HG02798 (cell line): ENCODE measurements at regions not wholly inside any gene's neighbourhood (a gene's known extent, or its start where the extent isn't known, plus 50 kb on each side); places are given as distances from the start of the nearest gene placed in this dataset.

Experiments
- ATAC-seq: cut with Tn5 transposase; IDR thresholded peaks from one replicate; pipeline ENCODE4 v1.9.1; 2021; ENCODE audit warnings: mild to moderate bottlenecking; ENCODE audit not compliant: unreplicated experiment, poor library complexity

DNA sequence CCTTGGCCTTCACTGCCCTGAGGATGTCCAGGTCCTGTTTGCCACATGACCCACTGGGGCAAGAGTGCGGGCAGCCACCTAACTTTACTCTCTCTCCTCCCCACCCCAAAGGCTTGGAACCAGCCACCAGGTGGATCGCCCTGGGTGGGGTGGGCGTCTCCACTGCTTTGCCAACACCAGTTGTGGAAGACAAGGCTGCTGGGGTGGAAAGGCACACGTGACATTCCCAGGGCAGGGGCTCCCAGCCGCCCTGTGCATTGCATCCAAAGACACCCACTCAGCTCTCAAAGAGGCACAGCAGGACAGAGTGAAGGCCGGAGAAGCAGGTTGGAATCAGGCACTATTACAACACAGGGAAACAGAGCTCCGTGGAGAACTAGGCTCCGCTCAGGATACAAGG, 162.2 kb downstream of the OLFM1 start:
- no peak for ATAC-seq

DNA sequence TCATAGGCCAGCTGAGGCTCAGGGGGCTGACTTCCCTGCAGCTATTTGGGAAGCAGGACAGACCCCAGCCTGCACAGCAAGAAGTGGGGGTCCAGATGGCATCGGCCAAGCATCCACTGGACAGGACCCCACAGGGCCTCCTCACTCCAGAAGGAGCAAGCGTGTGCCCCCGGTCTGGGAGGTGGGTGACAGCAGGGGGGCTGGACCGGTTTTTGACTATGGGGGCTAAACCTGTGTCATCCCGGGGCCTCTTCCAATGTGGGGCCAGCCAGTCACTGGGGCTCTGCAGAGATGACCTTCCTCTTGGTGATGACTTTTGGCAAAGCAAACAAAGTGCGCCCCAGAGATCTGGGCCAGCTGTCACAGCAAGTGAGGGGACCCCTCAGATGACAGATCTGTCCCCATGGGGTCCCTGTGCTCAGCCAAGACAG, 163.9 kb downstream of the OLFM1 start:
- ATAC-seq, result no peak

DNA sequence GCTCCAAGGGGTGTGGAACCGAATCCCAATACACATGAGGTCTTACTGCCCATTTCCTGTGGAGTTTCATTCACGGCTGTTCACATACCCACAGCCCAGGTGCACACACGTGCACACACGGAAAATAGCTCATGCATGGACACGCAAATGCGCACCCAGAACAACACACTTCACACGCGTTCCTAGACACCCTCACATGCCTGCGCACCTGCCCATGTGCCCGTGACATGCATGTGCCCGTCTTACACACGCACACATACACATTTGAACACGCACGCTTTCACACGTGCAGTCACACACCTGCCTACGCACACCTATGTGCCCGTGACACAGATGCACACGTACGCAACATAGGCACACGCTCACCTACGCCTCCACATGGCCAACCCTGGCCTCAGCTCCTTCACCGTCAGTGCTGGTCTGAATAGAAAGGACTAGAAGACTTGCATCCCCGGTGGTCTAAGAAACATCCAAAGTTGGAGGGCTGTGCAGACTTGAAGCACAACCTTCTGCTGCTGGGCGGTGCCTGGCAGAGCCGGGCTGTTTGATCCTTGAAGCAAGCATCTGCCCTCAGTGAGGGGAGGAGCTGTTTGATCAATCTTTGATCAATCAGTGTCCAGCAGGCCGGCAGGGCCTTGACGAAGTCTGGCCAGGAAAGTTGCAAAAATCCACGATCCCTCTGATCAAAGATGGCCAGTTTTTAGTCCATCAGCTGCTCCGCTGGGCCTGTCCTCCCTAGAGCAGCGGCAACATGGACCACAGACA, 164.7 kb downstream of the OLFM1 start:
- no peak for ATAC-seq

DNA sequence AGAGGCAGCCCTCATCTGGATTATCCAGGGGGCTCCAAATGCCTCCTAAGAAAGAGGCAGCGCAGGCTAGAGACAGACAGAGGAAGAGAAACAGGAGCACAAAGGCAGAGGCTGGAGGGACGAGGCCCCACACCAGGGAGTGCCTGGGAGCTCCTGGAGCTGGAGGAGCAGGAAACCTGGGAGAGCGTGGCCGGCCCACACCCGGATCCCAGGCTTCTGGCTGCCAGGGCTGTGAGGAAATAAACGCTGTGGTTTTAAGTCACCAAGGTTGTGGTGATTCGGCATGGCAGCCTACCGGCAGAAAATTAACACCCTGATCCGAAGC, 165.5 kb downstream of the OLFM1 start:
- no peak for ATAC-seq

DNA sequence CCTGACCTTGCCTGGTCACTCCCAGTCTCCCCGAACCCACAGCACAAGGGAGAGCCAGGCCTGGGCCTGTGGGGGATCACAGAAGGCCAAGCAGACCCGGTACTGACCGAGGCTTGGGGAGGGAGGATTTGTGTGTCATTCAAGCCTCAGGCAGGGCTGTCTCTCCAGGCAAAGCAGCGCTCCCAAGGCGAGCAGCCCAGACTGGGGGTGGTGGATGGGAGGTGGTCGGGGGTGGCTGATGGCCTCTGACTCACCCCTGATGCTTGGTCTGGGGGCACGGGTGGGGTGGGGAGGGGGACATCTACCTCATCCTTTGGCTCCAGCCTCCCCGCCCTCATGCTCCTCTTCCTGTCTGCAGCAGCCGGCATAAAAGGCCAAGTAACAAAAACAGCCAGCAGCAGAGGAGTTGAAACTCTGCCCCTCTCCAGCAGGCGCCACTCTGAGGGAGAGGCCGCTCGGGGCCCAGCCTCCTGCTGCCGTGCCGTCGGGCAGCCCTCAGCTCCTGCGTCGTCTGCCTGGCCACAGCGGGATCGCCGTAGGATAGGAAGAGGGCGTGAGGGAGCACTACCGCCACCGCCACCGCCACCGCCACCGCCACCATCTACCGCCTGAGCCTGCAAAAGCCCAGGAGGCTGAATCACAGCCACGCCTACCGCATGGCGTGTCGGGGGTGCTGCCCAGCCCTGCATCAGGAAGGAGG, 166.0 kb downstream of the OLFM1 start:
- no peak for ATAC-seq

DNA sequence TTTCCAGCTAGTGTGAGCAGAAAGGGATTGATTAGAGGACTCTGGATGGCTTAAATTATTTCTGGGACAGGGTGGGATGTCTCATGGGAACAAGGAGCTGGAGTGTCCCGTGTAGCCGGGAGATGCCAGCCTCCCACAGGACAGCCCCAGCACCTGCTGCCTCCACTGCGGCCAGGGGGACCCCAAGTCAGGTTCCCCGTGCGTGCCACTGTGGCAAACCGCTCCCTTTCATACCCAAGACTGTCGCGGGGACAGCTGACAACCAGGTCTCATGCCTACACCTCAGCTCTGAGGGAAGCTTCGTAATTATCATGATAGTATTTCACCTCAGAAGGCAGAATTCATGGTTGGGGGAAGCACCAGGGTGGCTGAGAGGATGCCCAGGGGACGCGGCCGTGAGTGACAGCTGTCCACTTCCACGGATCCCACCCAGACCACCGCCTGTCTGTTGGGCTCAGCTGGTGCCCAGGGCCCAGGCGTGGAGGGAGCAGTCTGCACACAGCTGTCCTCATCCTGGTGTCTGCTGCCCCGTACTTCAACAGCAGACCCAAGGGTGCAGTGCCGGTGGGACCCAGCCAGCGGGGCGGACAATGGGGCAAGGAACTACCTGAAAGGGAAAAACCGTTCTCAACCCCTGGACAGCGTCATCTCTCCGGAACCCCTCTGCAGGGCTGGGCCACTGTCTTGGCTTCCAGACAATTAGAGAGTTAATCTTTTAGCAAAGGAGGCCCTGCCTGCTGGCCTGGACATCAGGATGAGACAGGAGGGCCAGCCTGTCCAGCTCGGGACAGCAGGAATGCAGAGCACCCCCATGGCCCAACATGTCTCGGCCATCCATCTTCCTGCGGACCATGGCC, 166.9 kb downstream of the OLFM1 start:
- no peak for ATAC-seq

DNA sequence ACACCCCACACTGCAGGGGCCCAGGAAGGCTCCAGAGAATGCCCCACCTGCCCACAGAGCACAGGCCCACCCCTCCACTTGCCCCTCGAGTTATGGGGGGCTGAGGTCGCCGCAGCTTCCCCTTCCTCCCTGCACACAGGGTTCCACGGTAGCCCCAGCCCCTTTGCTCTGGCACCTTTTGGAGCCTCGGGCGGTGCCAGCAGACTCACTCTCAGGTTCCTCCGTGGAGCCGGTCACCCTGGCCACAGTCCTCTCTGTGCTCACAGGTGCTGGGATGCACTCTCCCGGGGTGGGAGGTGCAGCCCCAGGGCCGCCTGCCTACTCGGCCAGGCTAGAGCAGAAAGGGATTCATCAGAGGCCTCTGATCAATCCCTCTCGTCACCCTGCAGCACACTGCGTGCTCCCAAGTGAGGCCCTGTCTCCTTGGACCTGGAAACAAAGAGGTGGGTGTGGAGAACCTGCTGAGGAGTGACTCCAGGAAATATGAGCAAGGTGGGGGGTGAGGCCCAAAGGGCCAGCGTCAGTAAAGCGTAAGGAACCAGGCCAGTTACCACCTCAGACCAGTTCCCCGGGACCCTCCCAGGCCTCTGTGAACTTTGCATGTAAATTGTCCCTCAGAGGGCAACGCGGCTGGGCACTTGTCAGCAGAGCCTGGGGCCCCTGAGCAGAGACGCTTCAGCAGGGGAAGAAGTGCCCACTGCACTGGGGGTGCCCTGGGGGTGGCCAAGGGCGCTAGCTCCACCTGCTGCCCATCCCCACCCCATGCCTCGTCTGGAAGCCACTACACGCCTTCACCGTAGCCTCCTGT, 167.8 kb downstream of the OLFM1 start:
- no peak for ATAC-seq

DNA sequence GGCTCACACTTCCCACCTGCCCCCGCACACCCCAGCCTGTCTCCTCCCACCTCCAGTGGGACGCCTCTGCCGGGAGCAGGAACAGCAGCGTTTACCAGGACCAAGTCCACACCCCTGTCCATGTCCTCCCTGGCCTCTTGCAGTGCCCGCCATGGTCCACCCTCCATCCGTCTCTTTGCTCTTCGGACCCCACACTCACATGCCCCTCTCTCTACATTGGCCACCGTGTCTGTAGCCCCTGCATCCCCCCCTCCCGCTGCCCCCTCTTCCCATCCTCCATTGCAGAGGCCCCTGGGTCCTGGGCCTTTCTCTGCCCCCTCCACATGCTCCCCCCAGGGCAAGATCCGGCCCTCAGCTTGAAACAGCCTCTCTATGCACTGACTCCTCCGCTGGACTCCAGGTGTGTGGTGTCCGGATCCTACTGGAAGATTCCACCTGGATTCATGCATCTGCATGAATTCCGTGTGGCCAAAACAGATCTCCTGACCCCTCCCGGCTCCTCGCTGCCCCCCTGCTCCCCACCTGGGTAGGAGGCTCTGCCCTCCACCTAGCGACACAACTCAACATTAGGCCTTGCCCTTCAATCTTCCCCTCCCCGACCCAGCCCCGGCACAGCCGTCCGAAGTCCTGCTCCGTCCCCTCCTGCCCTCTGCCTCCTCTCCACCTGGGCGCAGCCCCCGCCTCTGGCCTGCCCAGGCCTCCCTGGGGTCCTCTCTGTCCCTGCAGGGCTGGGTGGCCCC, 168.5 kb downstream of the OLFM1 start:
- ATAC-seq, result no peak

DNA sequence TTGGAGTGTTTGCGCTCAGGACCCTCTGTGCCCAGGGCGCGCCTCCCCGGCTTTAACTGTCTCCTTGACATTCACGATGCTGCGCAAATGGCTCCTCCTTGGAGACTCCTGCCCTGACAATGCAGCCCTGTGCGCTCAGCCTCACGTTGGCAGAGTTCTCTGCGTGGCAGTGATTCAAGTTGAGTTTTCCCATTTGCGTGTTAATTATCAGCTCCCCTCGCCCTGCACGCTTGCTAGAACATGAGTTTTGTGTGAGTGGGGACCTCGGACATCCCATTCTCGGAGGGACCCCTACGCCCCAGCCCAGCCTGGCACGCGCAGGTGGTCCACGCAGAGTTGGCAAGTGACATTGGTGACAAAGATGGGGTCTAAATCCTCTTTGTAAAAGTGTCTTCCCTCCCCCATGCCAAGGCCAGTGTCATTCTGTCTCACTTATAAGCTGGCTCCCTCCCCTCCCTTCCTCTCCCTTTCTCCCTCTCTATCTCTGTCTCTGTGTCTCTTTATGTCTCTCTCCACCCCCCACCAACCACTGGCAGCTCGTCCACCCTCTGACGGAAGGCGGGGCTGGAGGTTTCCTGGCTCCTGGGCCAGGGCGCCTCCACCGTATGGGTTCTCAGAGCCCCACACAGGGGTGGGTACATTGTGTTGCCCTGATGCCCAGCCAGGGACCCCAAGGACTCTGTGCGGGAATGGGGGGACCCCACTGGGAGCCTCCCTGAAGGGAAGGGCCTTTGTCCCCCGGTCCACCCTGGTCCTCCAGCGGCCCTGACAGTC, 169.3 kb downstream of the OLFM1 start:
- ATAC-seq, result no peak

DNA sequence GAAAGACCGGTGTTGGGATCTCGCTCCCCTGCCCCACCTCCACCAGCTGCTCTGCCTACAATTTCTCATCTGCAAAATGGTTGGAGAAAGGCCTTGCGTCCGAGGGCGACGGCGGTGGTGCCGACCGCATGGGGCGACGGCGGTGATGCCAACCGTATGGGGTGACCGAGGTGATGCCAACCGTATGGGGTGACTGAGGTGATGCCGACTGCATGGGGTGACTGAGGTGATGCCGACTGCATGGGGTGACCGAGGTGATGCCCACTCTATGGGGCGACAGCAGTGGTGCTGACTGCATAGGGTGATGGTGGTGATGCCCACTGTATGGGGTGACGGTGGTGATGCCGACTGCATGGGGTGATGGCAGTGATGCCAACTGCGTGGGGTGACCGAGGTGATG, 171.0 kb downstream of the OLFM1 start:
- ATAC-seq, result no peak

DNA sequence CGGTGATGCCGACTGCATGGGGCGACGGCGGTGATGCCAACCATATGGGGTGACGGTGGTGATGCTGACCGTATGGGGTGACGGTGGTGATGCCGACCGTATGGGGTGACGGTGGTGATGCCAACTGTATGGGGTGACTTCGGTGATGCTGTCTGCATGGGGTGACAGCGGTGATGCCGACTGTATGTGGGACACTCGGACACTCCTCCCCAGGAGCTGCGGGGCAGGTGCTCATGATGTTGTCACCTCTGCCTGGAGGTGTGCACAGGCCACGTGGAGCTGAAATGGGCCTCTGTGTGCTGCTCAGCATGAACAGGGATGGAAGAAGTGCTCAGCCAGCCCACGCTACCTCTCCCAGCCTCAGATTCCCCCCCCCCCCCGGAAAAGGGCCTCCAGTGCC, 171.8 kb downstream of the OLFM1 start:
- ATAC-seq, result no peak

DNA sequence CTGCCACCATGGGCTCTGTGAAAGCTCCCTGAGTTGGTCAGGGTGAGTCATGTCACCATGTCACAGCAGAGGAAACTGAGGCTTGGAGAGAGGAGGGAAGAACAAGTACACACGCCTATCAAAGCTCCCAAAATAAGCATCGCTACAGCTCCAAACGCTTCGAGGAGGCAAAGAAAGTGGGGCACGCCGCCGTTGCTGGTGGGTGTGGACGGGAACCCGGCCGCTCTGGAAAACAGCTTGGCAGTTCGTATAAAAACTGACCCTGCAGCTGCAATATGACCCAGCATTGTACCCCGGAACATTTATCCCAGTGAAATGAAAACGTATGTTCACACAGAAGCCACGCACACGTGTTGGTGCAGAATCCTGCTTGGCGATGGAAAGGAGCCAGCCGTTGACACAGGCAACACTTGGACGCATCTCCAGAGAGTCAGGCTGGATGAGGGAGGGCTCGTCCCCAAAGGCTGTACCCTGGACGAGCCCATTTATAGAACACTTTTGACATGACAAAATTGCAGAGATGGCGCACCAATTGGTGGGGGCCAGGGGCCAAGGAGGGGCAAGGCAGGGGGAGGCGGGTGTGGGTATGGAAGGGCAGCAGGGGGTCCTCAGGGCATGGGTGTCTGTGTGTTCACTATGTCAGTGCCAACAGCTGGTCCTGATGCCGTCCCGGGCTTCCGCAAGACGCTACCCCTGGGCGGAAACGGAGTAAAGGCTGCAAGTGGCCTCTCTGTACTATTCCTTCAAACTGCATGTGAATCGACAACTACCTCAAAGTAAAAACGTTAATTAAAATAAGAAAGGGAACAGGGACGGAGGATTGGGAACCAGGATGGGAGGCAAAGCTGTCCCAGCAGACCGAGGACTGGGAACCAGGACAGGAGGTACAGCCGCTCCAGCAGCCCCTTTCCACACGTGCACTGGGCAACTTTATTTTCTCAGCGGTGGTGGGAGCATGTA, 173.0 kb downstream of the OLFM1 start:
- ATAC-seq, result no peak

DNA sequence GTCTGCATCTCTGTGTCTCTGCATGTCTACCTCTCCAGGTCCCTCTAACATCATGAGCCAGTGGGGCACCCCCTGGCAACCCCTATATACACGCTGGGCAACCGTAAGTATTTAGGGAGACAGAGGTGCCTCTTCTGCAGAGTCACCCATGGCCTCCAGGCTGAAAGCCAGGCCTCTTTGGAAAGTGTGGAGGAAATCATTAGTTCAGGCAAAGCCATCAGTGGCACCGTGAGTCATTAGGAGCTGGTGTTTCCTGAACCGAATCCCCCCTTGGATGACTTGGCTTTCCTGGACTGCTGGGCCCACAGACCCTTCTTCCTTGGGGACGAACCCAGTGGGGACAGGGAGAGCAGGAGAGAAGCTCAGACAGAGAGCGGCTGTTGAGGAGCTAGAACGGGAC, 174.8 kb downstream of the OLFM1 start:
- ATAC-seq, result no peak

DNA sequence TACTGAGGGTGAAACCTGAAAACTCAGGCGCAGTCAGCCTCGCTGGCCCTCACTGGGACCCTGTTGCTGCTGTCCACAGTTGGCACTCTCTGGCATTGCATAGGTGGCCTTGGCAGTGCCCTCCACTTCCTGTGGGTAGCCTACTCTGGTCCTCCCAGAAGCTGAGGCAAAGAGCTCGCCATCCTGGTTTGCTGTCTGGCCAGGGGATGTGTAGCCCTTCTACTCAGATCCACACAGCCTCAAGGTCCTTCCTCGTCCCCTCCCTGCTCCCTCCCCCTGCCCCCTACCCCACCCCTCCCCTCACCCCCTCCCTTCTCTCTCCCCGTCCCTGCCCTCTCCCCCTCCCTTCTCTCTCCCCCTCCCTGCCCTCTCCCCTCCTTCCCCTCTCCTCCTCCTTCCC, 176.0 kb downstream of the OLFM1 start:
- no peak for ATAC-seq

DNA sequence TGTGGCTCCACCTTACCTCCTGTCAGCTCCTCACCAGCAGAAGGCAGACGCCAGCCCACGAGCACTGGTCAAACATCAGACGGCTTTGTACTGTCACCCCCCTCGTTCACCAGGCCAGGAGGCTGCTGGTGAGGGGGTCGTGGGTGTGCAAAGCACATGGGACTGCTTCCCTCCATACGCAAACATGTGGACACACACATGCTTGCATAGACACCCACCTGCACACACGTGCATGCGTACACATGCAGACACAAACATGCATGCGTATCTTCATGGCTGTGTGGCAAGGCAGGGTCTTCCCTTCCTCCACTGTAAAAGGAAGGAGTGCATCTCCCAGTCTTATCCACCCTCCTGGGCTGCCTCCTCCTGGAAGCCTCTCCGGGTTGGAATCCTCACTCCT, 178.5 kb downstream of the OLFM1 start:
- no peak for ATAC-seq

DNA sequence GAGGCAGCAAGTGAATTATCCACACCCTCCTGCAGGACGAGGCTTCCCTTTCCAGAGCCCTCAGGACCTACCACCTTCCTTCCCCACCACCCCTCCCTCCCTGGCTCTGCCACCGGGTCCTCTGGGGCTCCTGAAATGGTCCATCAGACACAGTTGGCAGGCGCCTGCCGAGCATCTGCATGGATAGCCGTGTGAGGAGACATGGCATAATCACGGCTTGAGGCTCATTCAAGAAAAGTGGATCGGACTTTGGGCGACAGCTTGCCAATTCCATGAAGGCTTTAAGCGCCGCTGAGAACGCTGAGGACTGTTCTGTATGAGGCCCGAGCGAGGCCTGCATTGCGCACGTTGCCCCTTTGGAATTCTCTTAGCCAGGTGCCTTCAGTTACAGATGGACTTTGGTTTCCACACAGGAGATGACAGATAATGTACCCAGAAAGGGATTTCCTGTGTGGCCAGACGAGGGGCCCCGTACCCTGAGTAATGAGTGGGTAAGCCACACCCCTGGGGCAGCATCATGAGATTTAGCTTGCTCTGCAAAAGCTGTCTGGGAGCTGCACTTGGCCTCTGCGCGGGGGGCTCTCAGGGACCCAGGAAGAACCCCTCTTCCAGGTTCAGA, 179.8 kb downstream of the OLFM1 start:
- ATAC-seq, result no peak

DNA sequence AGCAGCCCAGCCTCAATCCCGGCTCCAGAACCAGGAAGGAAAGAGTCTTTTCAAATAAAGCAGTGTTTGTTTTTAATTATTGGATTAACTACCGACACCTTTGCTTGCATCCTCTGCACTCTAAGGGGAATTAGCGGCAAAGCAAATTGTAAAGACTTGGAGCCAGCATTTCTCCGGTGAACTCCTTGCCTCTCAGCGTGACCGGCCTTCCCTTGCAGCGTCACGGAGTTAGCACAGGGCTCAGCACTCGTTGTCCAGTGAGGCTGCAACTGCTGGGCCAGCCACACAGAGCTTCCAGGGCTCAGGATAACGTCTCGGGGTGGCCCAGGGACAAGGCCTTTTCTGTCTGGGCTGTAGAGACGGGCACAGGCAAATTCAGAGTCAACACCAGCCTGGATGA, 180.6 kb downstream of the OLFM1 start:
- ATAC-seq, result no peak

DNA sequence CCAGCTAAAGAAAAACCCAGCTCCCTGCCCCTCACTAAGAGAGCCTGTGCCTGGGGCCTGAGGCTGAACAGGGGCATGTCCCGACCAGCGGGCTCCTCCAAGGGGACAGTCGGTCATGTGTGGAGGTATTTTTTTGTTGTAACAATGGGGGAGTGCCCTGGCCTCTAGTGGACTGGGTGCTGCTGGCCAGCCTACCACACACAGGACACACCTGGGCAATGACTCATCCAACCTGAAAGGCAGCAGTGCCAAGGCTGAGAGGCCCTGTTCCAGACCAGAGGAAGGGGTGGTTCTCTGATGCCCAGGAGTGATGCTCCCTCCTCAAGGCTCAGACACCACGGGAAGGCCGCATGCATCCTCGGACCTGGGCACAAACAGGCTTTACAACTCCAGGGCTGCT, 181.5 kb downstream of the OLFM1 start:
- ATAC-seq, result no peak
